ENCODE measurements at regions not wholly inside any gene's neighbourhood (a gene's known extent, or its start where the extent isn't known, plus 50 kb on each side); places are given as distances from the start of the nearest gene placed in this dataset.

DNA sequence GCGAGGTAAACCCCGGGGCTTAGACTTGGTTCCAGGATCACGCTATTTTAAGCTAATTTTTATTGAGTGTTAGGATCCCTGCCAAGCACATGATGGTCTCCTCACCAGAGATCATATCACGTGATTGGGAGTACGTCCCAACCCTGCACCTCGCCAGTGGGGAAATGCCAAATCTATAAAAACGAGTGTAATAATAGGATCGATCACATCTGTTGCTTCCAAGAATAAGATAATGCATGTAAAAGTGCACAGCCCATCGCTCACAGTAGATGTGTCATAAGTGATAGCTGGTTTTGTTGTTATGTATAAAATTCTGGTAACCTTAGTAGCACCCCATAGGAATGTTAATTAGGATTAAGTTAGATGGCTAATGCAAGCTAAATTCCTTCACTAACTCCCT, 581.0 kb upstream of the TMEM132C start:
- TF ChIP-seq, protein P1, sequence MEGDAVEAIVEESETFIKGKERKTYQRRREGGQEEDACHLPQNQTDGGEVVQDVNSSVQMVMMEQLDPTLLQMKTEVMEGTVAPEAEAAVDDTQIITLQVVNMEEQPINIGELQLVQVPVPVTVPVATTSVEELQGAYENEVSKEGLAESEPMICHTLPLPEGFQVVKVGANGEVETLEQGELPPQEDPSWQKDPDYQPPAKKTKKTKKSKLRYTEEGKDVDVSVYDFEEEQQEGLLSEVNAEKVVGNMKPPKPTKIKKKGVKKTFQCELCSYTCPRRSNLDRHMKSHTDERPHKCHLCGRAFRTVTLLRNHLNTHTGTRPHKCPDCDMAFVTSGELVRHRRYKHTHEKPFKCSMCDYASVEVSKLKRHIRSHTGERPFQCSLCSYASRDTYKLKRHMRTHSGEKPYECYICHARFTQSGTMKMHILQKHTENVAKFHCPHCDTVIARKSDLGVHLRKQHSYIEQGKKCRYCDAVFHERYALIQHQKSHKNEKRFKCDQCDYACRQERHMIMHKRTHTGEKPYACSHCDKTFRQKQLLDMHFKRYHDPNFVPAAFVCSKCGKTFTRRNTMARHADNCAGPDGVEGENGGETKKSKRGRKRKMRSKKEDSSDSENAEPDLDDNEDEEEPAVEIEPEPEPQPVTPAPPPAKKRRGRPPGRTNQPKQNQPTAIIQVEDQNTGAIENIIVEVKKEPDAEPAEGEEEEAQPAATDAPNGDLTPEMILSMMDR (IDR thresholded peaks at IDR 0.05; ENCODE audit: insufficient read depth, low read length): no peak
- TF ChIP-seq GABPA (IDR thresholded peaks at IDR 0.05; ENCODE audit: low read depth): no peak

All from HL-60 (cell line).